ENCODE measurements at regions not wholly inside any gene's neighbourhood (a gene's known extent, or its start where the extent isn't known, plus 50 kb on each side); places are given as distances from the start of the nearest gene placed in this dataset.

- TF ChIP-seq EZH2 (IDR thresholded peaks at IDR 0.05; ENCODE audit: borderline replicate concordance) (no peak), EZH2phosphoT487 (IDR thresholded peaks at IDR 0.05; ENCODE audit: low read depth, severe bottlenecking, unreplicated experiment) (no peak)
- TF ChIP-seq, protein P1, sequence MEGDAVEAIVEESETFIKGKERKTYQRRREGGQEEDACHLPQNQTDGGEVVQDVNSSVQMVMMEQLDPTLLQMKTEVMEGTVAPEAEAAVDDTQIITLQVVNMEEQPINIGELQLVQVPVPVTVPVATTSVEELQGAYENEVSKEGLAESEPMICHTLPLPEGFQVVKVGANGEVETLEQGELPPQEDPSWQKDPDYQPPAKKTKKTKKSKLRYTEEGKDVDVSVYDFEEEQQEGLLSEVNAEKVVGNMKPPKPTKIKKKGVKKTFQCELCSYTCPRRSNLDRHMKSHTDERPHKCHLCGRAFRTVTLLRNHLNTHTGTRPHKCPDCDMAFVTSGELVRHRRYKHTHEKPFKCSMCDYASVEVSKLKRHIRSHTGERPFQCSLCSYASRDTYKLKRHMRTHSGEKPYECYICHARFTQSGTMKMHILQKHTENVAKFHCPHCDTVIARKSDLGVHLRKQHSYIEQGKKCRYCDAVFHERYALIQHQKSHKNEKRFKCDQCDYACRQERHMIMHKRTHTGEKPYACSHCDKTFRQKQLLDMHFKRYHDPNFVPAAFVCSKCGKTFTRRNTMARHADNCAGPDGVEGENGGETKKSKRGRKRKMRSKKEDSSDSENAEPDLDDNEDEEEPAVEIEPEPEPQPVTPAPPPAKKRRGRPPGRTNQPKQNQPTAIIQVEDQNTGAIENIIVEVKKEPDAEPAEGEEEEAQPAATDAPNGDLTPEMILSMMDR (IDR thresholded peaks at IDR 0.05; ENCODE audit: poor library complexity), result no peak
Observed at GRCh38 chr13:73996569-73996968, 137.6 kb downstream of the KLF12 start.

Measured in hepatocyte (in vitro differentiated cells).